Activated T-helper 17 cell treated with anti-CD3 and anti-CD28 coated beads, Interleukin-2, amount 50 U/mL, for 72 hours (primary cell): ENCODE measurements at regions not wholly inside any gene's neighbourhood (a gene's known extent, or its start where the extent isn't known, plus 50 kb on each side); places are given as distances from the start of the nearest gene placed in this dataset.

Source experiments
- ATAC-seq: fragments of 150-1000 bp; cut with Tn5 transposase; replicated peaks from 2 replicates; pipeline ENCODE4 v1.10.0; 2021; ENCODE audit warnings: mild to moderate bottlenecking, moderate library complexity
- H3K27ac Mint-ChIP-seq: one replicate; pipeline ENCODE4 v1.8.0; 2022; ENCODE audit warnings: mixed read lengths
- H3K27me3 Mint-ChIP-seq: one replicate; pipeline ENCODE4 v1.8.0; 2022; ENCODE audit warnings: mixed read lengths
- H3K36me3 Mint-ChIP-seq: one replicate; pipeline ENCODE4 v1.8.0; 2022; ENCODE audit warnings: low read depth, mild to moderate bottlenecking, mixed read lengths
- H3K4me1 Mint-ChIP-seq: one replicate; pipeline ENCODE4 v1.8.0; 2022; ENCODE audit warnings: mixed read lengths
- H3K4me3 Mint-ChIP-seq: one replicate; pipeline ENCODE4 v1.8.0; 2022; ENCODE audit warnings: mild to moderate bottlenecking, mixed read lengths
- H3K9me3 Mint-ChIP-seq: one replicate; pipeline ENCODE4 v1.8.0; 2022; ENCODE audit warnings: mixed read lengths

DNA sequence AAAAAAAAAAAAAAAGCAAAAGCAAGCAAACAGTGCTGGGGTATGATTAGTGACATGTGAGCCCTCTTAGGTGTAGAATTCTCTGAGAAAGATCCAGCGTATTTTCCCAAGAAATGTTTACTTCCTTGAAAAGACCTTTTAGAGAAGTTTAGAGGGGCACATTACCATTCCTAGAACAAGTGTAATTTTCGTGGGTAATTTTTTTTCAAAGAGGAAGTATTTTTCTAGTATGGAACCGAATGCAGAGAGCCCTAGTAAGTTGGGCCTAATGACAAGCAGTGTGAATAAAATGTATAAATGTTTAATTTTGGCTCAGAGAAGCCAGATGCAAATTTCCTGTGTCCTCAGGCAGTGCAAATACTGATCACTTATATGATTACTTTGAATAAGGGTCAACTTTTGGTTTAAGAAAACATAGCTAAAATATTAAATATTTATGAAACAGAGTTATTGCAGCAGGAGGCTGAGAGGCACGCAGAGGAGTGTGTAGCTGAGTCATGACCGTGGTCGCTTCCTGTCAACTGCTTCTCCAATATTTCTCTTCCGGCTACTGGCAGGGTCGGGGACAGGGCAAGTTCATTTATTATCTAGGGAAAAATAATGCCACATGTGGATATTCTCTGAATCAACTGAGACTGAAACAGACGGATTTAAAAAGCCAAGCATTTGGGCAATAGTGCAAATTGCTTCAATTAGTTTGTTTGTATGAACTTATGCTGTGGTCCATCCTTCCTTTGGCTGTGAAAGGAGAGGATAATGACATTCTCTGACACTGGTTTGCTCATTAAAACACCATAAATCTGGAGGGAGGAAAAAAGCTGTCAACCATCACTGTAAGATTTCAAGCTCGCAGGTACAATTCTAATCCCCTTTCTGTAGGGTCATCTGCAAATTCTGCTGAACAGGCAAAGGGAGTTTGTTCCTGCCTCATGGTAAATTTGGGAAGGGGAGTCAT, 495.2 kb downstream of the GLRX3 start:
- Mint-ChIP-seq H3K27me3 (peaks cover 23% of the 10 kb centered on the region), H3K4me1 (no peaks in the 10 kb centered on the region), H3K4me3 (no peak overlapping the region), H3K9me3 (peaks cover 4% of the 10 kb centered on the region), H3K27ac (no peak overlapping the region), H3K36me3 (no peaks in the 10 kb centered on the region)
- ATAC-seq, result no peak

GRCh38 chr10:130634816-130635215, 498.6 kb downstream of the GLRX3 start:
- no peak overlapping the region for H3K4me3 Mint-ChIP-seq
- H3K27me3 Mint-ChIP-seq, result peaks cover 27% of the 10 kb centered on the region
- H3K27ac Mint-ChIP-seq, result no peak overlapping the region
- no peak for ATAC-seq
- peaks cover 4% of the 10 kb centered on the region for H3K9me3 Mint-ChIP-seq
- H3K36me3 Mint-ChIP-seq, result no peaks in the 10 kb centered on the region
- H3K4me1 Mint-ChIP-seq, result no peaks in the 10 kb centered on the region

DNA sequence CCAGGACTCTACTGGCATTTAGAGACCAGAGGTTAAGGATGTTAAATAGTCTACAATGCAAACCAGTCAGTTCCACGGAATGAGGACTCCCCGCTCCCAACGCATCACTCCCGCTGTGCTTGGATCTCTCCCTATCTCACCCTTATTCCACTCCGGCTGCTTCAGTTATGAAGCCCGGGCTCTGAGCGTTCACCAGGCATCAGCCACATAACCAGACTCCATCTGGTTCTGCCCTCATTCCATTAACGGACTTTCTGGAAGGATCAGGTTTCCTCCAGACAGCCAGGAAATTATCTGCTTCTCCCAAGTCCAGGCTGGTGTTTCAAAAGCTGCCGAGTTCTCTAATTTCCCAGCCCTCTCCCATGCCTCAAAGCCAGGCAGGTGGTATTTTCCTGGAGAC, 499.3 kb downstream of the GLRX3 start:
- ATAC-seq, result no peak
- no peak overlapping the region for H3K27ac Mint-ChIP-seq
- no peak overlapping the region for H3K4me3 Mint-ChIP-seq
- no peaks in the 10 kb centered on the region for H3K4me1 Mint-ChIP-seq
- H3K9me3 Mint-ChIP-seq, result peaks cover 4% of the 10 kb centered on the region
- H3K27me3 Mint-ChIP-seq, result peaks cover 27% of the 10 kb centered on the region
- H3K36me3 Mint-ChIP-seq, result no peaks in the 10 kb centered on the region

DNA sequence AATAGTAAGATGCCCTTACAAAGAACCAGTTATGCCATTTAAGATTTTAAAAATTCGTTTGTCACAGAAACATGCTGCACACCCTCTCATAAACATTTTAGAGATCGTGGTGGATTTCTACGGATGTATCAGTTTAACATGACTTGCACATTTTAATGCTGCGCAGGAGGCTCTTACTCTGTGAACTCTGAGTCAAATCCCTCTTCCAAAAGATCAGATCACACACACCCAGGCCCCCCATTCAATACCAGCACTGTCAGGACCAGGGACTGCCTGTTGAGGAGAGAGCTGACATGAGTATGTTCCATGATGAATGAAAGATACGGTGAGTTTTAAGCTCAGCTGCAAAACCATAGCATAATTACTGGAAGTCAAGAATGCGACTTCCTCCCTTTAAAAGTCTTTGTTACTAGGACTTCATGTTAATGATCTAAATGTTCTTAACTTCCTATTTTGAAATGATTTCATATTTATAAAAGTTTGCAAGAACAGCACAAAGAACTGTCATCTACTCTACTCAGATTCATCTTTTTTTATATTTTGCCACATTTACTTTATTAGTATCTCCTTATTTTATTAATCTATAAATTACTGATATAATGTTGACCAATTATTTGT, 500.2 kb downstream of the GLRX3 start:
- no peak for ATAC-seq
- H3K27me3 Mint-ChIP-seq, result peaks cover 24% of the 10 kb centered on the region
- peaks cover 4% of the 10 kb centered on the region for H3K9me3 Mint-ChIP-seq
- H3K4me1 Mint-ChIP-seq, result no peaks in the 10 kb centered on the region
- no peak overlapping the region for H3K27ac Mint-ChIP-seq
- H3K4me3 Mint-ChIP-seq, result no peak overlapping the region
- H3K36me3 Mint-ChIP-seq, result no peaks in the 10 kb centered on the region

DNA sequence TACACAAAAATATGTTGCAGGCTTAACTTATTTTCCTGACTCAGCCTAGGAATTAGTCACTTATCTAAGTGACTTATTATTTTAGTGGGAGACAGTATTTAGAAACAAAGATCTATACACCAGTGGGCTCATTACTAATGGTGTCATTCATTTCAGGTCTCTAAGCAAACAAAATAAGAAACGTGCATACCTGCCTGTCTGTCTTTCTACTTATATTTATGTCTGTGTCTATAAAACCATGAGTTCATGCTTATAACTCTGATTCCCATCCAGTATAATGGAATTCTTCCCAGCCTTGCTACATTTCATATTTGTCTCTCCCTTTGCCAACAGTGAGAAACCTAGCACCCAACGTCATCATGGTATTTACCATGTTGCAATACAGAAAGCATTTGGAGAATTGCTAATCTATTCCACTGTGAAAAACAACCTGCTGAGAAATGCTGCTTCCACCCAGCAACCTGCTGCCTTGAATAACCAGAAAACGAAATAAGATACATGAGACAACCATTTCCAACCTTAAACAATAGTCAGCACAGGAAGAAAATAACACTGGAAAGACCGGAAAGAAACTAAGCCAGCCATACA, 501.0 kb downstream of the GLRX3 start:
- Mint-ChIP-seq H3K9me3 (peaks cover 4% of the 10 kb centered on the region), H3K27ac (no peak overlapping the region), H3K4me3 (no peak overlapping the region), H3K4me1 (no peaks in the 10 kb centered on the region), H3K36me3 (no peaks in the 10 kb centered on the region), H3K27me3 (peaks cover 20% of the 10 kb centered on the region)
- ATAC-seq, result no peak

DNA sequence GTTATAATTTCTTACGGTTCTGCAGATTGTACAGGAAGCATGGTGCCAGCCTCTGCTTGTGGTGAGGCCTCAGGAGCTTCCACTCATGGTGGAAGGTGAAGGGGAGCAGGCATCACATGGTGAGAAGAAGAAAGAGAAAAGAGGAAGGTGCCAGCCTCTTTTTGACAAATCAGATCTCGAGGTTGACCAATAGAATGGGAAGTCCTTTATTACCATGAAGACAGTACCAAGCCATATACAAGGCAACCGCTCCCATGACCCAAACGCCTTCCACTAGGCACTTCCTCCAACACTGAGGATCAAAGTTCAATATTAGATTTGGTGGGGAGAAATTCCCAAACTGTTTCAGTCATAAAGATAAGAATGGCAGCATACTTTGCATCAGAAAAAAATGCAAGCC, 502.8 kb downstream of the GLRX3 start:
- Mint-ChIP-seq H3K36me3 (no peaks in the 10 kb centered on the region), H3K27ac (no peak overlapping the region), H3K4me3 (no peak overlapping the region), H3K9me3 (peaks cover 4% of the 10 kb centered on the region), H3K4me1 (no peaks in the 10 kb centered on the region), H3K27me3 (peaks cover 20% of the 10 kb centered on the region)
- ATAC-seq, result no peak

- H3K36me3 Mint-ChIP-seq, result no peaks in the 10 kb centered on the region
- no peak overlapping the region for H3K27ac Mint-ChIP-seq
These were observed 506.7 kb downstream of the GLRX3 start for GRCh38 chr10:130642926-130643325.

GRCh38 chr10:130647341-130647740, 511.1 kb downstream of the GLRX3 start:
- no peaks in the 10 kb centered on the region for H3K4me1 Mint-ChIP-seq
- no peak overlapping the region for H3K27ac Mint-ChIP-seq
- H3K27me3 Mint-ChIP-seq, result no peaks in the 10 kb centered on the region
- no peaks in the 10 kb centered on the region for H3K9me3 Mint-ChIP-seq
- no peak for ATAC-seq
- no peak overlapping the region for H3K4me3 Mint-ChIP-seq
- no peaks in the 10 kb centered on the region for H3K36me3 Mint-ChIP-seq

More at GRCh38 chr10:130642926-130643325, 506.7 kb downstream of the GLRX3 start:
- no peaks in the 10 kb centered on the region for H3K4me1 Mint-ChIP-seq
- H3K4me3 Mint-ChIP-seq, result no peak overlapping the region
- peaks cover 4% of the 10 kb centered on the region for H3K27me3 Mint-ChIP-seq
- no peaks in the 10 kb centered on the region for H3K9me3 Mint-ChIP-seq
- no peak for ATAC-seq

DNA sequence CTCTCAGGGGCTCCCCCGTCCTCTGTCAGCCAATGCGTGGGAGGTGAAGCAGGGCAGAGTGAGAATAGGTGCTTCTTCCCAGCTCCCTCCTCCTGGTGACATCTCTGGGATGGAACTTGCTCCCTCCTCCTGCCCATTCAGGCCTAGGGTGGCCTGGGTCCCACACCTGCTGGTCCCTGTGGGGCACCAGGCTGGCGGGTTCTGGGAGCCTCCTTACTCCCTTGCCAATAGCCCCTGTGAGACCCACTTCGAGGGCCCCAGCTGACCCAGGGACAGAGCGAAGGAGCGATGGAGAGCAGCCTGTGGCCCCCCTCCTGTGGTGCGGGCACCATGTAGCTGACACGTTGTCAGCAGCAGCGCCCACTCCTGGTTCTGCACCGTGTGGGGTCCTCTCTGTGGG, 512.6 kb downstream of the GLRX3 start:
- no peaks in the 10 kb centered on the region for H3K36me3 Mint-ChIP-seq
- no peak overlapping the region for H3K4me3 Mint-ChIP-seq
- ATAC-seq, result no peak
- H3K4me1 Mint-ChIP-seq, result no peaks in the 10 kb centered on the region
- H3K27me3 Mint-ChIP-seq, result no peaks in the 10 kb centered on the region
- no peaks in the 10 kb centered on the region for H3K9me3 Mint-ChIP-seq
- H3K27ac Mint-ChIP-seq, result no peak overlapping the region

GRCh38 chr10:130652544-130652943, 516.4 kb downstream of the GLRX3 start:
- H3K9me3 Mint-ChIP-seq, result no peaks in the 10 kb centered on the region
- ATAC-seq, result no peak
- no peak overlapping the region for H3K4me3 Mint-ChIP-seq
- H3K27ac Mint-ChIP-seq, result no peak overlapping the region
- no peaks in the 10 kb centered on the region for H3K4me1 Mint-ChIP-seq
- H3K27me3 Mint-ChIP-seq, result no peaks in the 10 kb centered on the region
- no peaks in the 10 kb centered on the region for H3K36me3 Mint-ChIP-seq

- H3K27me3 Mint-ChIP-seq, result no peaks in the 10 kb centered on the region
- no peak overlapping the region for H3K4me3 Mint-ChIP-seq
- H3K9me3 Mint-ChIP-seq, result no peaks in the 10 kb centered on the region
- H3K27ac Mint-ChIP-seq, result no peak overlapping the region
- H3K36me3 Mint-ChIP-seq, result no peaks in the 10 kb centered on the region
- ATAC-seq, result no peak
- no peaks in the 10 kb centered on the region for H3K4me1 Mint-ChIP-seq
These were observed 516.9 kb downstream of the GLRX3 start for GRCh38 chr10:130652964-130653578.

DNA sequence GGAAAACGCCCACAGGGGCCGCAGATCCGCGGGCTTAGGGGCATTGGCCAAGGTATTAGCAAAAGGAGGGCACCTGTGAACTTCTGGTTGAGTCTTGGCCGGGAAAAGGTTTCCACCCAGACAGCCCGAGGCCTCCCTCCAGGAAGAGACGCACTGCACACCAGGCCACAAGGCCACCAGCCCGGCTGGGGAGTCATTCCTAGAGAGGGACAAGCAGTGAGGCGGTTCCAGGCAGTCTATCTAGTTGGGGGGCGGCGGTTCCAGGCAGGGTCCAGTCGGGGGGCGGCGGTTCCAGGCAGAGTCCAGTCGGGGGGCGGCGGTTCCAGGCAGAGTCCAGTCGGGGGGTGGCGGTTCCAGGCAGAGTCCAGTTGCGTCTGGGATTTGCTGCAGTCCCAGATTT, 518.5 kb downstream of the GLRX3 start:
- no peaks in the 10 kb centered on the region for H3K9me3 Mint-ChIP-seq

GRCh38 chr10:130655313-130656186, 519.4 kb downstream of the GLRX3 start:
- Mint-ChIP-seq H3K4me3 (no peak overlapping the region), H3K27me3 (no peaks in the 10 kb centered on the region), H3K9me3 (no peaks in the 10 kb centered on the region), H3K4me1 (no peaks in the 10 kb centered on the region), H3K36me3 (no peaks in the 10 kb centered on the region), H3K27ac (no peak overlapping the region)
- ATAC-seq, result no peak

More for the DNA sequence above, 518.5 kb downstream of the GLRX3 start:
- Mint-ChIP-seq H3K36me3 (no peaks in the 10 kb centered on the region), H3K4me1 (no peaks in the 10 kb centered on the region), H3K27me3 (no peaks in the 10 kb centered on the region), H3K27ac (no peak overlapping the region), H3K4me3 (no peak overlapping the region)
- no peak for ATAC-seq

- no peaks in the 10 kb centered on the region for H3K9me3 Mint-ChIP-seq
These were observed 520.0 kb downstream of the GLRX3 start for GRCh38 chr10:130656187-130656575.

More at GRCh38 chr10:130656187-130656575, 520.0 kb downstream of the GLRX3 start:
- Mint-ChIP-seq H3K27me3 (no peaks in the 10 kb centered on the region), H3K4me3 (no peak overlapping the region), H3K27ac (no peak overlapping the region), H3K36me3 (no peaks in the 10 kb centered on the region), H3K4me1 (no peaks in the 10 kb centered on the region)
- ATAC-seq, result no peak
